Posterior vena cava (tissue), 2 donors: ENCODE measurements at regions not wholly inside any gene's neighbourhood (a gene's known extent, or its start where the extent isn't known, plus 50 kb on each side); places are given as distances from the start of the nearest gene placed in this dataset.
"Not testable (repeated sequence)": the region's sequence is repeated elsewhere in the genome, so short reads cannot be mapped to it uniquely, and the experiment has no call there.

Source experiments
- DNase-seq: peaks from one replicate; pipeline ENCODE4 v3.0.0-alpha.2; 2020; ENCODE audit warnings: low spot score
- intact Hi-C, 2 donors: fragments of 100-400 bp; cut with DNase I; formaldehyde crosslinking; loops; one replicate each; pipeline versions ENCODE4 v1.14.1 to v1.14.2; 2022 to 2023
- donor health status: DM: yes; HTN: yes; CAD: no.
- donor health status: DM: yes; HTN: yes; CAD: no.

DNA sequence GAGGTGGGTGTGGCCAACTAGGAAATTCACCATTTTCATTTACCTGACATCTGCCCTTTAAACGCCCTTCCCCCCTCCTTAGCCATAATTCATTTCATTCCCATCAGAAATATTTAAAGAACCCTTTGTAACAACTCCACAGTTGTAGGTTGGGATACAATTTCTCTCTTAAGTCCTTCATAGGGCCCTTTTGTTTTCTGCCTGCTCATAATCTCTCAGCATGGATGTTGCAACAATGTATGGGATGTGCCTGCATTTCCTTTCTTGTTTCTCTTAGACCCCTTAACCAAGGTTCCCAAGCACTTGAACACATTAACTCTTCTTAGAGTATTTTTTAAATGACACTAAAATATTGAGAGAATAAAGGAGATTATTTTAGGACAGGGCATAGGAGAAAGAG, 51.7 kb upstream of the MYO10 start:
- intact Hi-C loops: no loop called here

DNA sequence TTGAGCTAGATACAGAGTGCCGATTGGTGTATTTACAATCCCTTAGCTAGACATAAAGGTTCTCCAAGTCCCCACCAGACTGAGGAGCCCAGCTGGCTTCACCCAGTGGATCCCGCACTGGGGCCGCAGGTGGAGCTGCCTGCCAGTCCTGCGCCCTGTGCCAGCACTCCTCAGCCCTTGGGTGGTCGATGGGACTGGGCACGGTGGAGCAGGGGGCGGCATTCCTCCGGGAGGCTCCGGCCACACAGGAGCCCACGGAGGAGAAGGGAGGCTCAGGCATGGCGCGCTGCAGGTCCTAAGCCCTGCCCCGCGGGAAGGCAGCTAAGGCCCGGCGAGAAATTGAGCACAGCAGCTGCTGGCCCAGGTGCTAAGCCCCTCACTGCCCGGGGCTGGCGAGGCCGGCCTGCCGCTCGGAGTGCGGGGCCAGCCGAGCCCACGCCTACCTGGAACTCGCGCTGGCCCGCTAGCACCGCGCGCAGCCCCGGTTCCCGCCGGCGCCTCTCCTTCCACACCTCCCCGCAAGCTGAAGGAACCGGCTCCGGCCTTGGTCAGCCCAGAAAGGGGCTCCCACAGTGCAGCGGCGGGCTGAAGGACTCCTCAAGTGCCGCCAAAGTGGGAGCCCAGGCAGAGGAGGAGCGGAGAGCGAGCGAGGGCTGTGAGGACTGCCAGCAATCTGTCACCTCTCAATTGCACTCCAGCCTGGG, 54.9 kb upstream of the MYO10 start:
- intact Hi-C loops: not testable (repeated sequence)

More for the DNA sequence above, 51.7 kb upstream of the MYO10 start:
- DNase-seq: no peak

DNA sequence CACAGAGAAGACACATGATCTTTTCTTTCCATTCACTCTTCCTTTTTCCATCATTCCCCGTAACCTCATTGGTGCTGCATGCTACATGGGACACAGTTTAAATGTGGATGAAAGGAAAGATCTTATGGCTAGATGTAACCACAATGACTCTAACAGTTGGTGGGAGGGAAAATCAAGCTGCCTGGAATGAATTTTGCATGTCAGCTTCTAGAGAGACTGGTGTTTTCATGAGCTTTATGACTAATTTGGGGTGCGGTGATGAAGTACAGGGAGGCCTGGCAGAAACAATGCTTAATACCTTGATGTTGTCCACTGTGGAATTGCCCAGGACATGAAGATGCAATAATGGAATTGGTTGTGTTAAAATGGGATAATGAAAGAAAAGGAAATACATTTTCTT, 55.9 kb upstream of the MYO10 start:
- intact Hi-C loops: no loop called here
- DNase-seq: no peak

More for the DNA sequence above, 54.9 kb upstream of the MYO10 start:
- not testable (repeated sequence) for DNase-seq

DNA sequence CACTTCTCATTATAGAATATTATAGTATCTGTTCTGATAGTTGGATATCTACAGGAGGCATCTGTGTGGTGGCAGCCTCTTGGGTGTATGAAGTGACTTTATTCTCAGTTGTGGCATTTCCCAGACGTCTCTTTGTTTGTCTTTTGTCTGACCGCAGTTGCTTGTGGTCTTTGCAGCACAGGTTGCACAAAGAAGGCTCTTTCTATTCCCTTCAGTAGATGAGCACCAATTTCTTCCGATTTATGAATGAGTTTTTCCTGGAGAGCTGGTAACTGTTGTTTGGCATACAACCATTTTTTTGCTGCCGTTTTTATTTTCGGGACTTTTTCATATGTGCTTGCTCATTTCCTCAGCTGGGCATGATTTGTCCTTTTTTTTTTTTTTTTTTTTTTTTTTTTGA, 56.4 kb upstream of the MYO10 start:
- intact Hi-C loops: no loop called here
- DNase-seq: no peak

DNA sequence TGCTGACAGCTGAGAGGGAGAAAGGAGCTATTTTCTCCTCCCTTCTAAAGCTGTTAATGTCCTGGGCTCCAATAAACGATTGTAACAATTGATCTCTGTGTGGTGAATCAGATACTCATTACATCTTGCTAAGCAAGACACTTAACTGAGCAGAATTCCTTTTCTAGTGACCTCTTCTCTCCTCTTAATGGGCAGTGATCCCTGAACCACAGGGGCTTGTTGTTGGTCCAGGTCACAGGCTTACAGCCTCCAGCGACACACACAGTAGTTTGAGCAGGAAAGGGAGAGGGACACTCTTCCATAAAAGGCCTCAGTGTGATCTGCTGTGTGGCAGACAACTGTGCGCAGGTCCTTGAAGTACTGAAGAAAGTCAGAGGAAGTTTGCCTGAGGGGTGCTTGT, 58.5 kb upstream of the MYO10 start:
- DNase-seq: no peak
- intact Hi-C loops: no loop called here

DNA sequence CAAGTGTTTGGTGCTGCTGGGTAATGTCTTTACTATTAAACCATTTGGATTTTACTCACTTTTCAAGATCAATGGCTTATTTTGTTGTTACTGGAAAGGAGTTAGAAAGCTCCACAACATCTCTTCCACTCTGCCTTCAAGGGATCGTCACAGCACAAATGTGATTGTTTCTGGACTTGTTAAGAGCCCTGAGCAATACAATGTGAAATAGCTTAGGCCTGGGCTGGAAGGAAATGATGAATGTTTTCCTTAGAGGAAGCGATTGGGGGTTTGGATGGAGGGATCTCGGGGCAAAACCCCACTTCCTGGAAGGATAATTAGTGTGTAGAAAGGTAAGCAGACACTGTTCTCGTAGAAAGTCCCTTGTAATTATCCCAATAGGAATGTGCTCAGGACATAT, 59.3 kb upstream of the MYO10 start:
- intact Hi-C loops: no loop called here
- DNase-seq: no peak

DNA sequence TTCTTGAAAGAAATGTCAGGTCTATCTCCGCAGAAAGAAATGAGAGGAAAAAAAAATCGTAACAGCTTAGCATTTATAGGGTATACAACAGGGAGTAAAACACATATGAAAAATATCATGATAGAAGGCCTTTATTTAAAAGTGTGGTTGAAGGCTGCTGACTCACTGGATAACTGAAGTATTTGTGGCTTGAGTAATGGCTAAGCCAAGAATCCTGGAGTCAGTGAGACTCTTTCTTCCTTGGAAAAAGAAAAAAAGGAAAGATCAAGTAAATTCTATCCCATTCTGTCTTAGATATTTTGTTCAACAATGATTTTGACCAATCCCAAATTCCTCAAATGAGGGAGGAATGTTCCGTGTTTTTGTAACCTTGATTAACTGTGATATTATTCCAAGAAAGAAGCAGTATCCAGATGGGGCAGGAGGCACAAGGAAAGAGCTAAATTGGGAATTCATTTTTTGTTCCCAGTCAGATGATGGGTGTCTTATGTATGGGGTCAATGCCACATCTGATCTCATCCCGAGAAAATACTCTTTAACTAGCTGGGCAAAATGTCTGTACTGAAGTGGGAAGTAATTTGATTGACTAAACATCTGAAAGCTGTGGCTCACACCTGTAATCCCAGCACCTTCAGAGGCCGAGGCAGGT, 64.3 kb upstream of the MYO10 start:
- intact Hi-C loops: no loop called here
- DNase-seq: no peak

DNA sequence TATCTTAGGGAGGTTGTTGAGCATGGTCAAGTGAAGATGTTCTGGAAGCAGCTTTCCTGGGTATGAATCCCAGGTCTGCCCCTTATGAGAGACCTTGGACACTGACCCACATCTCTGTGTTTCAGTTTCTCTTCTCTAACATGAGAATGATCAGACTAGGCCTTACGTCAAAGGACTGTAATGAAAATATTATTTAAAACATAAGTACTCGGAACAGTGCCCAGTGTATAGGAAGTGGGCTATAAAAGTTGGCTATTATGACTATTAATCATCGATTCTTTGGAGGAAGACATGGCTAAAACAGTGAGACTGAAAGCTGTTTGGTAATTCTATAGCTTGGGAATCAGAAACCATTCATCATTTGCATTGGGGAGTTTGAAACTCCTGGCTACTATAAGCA, 65.3 kb upstream of the MYO10 start:
- no peak for DNase-seq
- intact Hi-C loops: no loop called here

DNA sequence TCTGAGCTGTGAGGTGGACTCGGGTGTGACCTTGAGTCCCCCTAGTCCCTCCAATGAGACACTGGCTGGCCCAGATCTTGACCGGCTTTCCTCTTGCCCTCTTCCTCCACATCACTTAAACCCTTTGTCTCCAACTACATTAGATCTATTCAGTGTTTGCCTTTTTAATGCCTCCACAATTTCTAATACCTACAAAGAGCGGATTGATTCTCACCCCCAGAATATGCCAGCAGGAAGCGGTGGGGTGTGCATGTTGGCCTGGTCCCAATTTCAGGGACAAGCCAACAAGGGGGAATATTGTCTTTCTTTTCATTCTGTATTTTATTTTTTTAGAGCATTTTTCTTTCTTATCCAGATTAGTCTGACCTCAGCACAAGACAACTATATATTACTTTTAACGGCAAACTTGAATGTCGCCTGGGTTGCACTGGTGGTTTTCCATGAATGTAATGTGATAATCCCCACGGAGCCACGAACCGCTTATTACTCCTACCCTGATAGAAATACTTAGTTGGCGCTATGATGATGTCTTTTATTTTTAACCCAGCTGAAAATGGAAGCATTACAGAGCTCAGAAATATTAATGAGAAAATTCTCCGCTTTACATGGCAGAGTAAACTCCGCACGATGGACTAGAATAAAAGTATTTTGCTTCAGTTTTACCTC, 68.5 kb upstream of the MYO10 start:
- no peak for DNase-seq
- intact Hi-C loops: no loop called here

DNA sequence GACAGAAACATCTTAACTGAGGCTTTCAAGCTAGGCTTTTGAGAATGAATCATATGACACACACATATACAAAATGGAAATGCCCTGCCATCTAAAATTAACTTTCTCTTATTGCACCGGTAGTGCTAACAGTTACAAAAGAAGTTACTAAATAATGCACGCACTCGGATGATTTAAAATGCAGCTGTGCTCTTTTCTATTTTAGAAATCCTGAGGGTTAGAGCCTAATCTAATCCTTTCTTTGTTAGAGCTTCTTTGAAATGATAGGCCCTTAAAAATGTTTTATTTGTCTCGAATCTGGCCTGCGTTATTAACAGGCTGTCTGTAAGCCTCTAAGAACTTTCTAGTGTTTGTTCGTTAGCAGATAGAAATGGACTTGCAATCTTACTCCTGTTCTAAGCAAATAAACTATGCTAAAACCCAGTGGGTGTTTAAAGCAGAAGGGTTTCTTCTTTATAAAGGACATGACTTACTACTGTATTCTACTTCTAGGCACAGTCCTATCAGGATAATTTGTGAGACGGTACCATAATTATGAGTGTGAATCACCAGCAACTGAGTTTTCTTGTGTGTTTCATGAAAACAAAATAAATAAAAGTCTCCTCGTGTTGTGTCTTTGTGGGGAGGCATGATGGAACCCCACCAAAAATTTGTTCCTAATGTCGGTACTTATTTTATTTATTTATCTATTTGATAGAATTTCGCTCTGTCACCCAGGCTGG, 69.2 kb upstream of the MYO10 start:
- intact Hi-C loops: no loop called here
- no peak for DNase-seq

DNA sequence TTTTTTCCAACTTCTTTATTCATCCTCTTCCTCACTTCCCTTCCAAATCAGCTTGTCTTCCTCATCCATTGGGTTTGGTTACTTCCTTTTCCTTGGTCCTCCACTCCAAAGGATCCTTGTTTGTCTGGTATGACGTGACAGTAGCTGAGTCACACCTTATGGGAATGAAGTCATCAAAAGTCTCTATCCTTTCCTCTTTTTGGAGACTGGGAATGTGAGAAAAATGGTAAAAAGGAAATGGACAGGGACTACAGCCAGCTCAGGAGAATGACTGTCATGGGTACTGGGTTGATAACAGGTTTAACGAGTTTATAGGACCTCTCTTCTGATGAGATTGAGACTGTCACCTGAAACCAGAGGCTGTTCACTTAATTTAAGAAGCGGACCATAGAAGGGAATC, 76.2 kb upstream of the MYO10 start:
- intact Hi-C loops: no loop called here
- no peak for DNase-seq

DNA sequence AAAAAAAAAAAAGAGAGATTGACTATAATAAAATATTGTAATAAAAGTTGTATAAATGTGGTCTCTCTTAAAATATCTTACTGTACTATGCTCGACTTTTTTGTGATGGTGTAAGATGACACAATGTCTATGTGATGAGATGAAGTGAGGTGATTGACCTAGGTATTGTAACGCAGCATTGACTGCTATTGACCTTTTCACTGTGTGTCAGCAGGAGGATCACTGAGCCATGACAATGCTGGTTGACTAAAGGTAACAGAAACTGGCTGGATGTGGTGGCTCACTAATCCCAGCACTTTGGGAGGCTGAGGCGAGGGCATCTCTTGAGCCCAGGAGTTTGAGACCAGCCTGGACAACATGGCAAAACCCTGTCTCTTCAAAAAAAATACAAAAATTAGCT, 78.6 kb upstream of the MYO10 start:
- no peak for DNase-seq
- intact Hi-C loops: no loop called here

DNA sequence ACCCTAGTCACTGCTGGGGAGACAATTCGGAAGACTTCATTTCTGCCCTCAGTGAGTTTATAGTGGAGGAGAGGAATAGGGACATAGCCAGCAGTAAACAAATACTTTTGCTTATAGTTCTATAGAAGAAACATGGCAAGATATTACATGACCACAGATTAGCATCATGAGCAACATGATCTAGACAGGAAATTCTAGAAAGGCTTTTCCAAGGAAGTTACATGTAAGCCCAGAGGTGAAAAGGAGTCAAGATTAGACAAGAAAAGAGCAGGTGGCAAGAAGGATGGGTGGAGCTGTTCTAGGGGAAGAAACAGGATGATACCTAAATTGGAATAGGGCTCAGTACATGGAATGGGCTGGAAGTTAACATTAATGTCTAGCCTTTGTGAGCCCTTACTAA, 82.8 kb upstream of the MYO10 start:
- no peak for DNase-seq
- intact Hi-C loops: no loop called here

DNA sequence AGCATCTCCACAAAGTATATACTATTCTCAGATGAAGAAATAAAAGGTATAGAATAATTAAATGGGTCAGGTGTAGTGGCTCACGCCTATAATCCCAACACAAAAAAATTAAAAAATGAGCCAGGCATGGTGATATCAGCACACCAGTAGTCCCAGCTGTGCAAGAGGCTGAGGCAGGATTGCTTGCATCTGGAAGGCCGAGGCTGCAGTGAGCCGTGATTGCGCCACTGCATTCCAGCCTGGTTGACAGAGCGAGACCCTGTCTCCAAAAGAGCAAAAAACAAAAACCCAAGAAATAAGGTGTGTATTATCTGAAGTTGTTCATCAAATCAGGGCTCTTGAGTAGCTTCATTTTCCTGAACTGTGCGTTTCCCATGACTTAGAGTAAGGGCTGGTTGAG, 83.2 kb upstream of the MYO10 start:
- intact Hi-C loops: no loop called here
- DNase-seq: no peak

DNA sequence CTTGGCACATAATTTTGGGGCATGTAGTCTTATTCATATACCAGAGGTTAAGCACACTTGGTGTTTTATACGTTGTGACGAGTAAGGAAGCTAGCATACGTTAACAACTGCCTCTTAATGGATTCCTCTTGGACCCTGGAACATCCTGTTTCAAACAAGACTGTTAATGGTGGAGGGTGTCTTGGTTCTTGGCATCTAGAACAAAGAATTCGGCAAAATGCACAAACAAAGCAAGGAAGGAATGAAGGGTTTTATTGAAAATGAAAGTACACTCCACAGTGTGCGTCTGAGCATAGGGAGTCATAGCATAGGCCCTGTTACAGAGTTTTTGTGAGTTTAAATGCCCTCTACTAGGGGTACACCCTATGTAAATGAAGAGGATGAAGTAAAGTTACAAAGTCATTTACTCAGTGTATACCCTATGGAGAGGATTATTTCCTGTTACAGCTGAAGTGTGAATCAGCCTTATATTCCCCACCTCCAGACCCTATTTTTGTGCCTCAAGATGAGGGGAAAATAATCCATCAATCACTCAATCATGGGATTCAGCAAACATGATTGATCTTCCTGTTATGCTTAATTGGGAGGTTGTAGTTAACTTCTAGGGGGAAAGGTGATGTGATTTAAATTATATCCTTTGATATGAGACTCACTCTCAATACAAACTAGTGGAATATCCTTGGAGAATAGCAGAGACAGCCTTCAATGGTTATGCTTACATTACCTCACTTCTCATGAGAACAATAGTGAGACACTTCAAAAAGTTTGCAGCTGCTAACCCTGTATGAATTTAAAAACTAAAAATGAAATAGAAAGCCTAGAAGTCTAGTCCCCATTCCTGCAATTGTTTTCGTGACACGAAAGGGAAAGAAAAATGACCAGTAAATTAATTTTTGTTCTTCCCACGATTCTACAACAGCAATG, 84.9 kb upstream of the MYO10 start:
- no peak for DNase-seq
- intact Hi-C loops: no loop called here

DNA sequence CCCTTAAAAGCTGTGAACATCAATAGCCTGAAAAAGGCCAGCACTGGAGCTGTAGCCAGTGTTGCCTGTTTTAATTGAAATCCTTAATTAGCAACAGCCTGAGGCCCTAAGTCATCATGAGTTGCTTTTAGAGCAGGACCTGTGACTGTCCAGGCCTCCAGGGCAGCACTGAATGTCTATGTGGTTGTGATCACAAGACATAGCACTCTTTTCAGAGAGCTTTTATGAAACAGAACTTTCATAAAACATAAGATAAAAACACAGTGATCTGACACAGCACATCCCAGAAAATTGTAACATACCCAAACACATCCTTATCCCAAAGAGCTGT, 85.5 kb upstream of the MYO10 start:
- intact Hi-C loops: no loop called here
- DNase-seq: no peak

DNA sequence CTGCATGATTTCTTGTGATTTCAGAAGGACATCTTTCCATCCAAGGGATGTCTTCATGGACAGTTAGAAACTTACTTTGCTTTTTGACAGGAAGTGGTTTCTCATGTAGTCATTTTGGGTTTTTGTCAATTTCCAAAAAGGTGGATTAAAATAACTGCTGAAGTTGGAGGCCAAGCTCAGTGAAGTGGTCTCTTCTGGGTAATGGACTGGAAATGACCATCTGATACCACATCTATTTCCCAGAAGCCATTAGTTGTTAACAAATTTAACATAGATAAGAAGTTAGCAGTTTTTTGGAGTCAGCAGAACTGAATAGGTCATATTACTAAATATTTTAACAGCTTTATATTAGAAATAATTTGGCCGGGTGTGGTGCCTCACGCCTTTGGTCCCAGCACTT, 86.2 kb upstream of the MYO10 start:
- intact Hi-C loops: no loop called here
- no peak for DNase-seq

DNA sequence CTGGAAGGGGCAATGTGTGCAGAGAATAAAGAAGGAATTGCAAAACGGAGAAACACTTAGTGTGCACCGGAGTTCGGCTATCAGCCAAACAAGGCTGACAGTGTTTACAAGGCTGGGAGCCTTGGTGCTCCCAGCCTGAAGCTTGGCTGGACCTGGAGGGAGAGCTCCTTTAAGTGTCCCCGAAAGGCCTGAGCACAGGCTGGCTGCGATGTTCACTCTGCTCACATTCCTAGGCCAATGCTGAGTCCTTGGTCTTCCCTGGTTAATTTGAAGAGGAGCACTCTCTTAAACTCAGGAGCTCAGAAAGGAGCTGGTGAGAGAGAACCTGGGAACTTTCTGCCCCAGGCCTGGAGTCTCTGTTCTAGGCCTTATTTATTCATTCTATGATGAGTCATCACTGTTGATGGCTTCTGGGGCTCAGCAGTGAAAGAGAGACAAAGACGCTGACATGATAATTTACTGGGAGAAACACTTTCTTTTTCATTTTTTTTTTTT, 88.6 kb upstream of the MYO10 start:
- intact Hi-C loops: no loop called here
- DNase-seq: no peak

DNA sequence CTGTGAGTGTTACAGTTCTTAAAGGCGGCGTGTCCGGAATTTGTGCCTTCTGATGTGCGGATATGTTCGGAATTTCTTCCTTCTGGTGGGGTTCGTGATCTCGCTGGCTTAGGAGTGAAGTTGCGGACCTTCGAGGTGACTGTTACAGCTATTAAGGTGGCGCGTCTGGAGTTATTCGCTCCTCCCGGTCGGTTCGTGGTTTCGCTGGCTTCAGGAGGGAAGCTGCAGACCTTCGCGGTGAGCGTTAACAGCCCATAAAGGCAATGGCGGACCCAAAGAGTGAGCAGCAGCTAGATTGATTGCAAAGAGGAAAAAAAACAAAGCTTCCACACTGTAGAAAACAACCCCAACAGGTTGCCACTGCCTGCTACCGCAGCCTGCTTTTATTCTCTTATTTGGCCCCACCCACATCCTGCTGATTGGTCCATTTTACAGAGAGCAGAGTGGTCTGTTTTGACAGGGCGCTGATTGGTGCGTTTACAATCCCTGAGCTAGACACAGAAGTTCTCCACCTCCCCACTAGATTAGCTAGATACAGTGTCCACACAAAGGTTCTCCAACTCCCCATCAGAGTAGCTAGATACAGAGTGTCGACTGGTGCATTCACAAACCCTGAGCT, 95.7 kb upstream of the MYO10 start:
- DNase-seq, intact Hi-C loops: not testable (repeated sequence)
